ENCODE measurements at regions not wholly inside any gene's neighbourhood (a gene's known extent, or its start where the extent isn't known, plus 50 kb on each side); places are given as distances from the start of the nearest gene placed in this dataset.
A peak's percentile ranks its signal among the peaks of the same experiment; 100 is the strongest.

GRCh38 chr4:153116801-153117200 is 87.4 kb upstream of the TRIM2 start:
- Histone ChIP-seq H3K27me3 (no peaks in the 10 kb centered on the region), H3K4me1 (peaks cover 0 to 26% (median 5%) of the 10 kb centered on the region in 3 donors), H3K9me3 (no peaks in the 10 kb centered on the region), H3K36me3 (no peaks in the 10 kb centered on the region), H3K4me3 (no peak overlapping the region), H3K27ac (peak overlapping the region in 2 of 4 donors; percentile 65 to 76)
- ATAC-seq: no peak
- TF ChIP-seq EP300 (IDR thresholded peaks at IDR 0.05): no peak
- TF ChIP-seq POLR2AphosphoS5 (IDR thresholded peaks at IDR 0.05): no peak
- TF ChIP-seq POLR2A (IDR thresholded peaks at IDR 0.05): no peak
- TF ChIP-seq, protein P1, sequence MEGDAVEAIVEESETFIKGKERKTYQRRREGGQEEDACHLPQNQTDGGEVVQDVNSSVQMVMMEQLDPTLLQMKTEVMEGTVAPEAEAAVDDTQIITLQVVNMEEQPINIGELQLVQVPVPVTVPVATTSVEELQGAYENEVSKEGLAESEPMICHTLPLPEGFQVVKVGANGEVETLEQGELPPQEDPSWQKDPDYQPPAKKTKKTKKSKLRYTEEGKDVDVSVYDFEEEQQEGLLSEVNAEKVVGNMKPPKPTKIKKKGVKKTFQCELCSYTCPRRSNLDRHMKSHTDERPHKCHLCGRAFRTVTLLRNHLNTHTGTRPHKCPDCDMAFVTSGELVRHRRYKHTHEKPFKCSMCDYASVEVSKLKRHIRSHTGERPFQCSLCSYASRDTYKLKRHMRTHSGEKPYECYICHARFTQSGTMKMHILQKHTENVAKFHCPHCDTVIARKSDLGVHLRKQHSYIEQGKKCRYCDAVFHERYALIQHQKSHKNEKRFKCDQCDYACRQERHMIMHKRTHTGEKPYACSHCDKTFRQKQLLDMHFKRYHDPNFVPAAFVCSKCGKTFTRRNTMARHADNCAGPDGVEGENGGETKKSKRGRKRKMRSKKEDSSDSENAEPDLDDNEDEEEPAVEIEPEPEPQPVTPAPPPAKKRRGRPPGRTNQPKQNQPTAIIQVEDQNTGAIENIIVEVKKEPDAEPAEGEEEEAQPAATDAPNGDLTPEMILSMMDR (IDR thresholded peaks at IDR 0.05): no peak
- WGBS, 2 donors (ENCODE audit: low coverage in 1 of 2): 88% methylated on average over 1 of the region's 1 CpG; no CpG with 5 or more reads in 1 of the 2 donors

GRCh38 chr4:153117554-153117953 is 86.7 kb upstream of the TRIM2 start:
- H3K36me3 ChIP-seq: no peaks in the 10 kb centered on the region
- H3K9me3 ChIP-seq: no peaks in the 10 kb centered on the region
- TF ChIP-seq POLR2A (IDR thresholded peaks at IDR 0.05) (no peak), EP300 (IDR thresholded peaks at IDR 0.05) (no peak)
- TF ChIP-seq, protein P1 (IDR thresholded peaks at IDR 0.05): no peak
- H3K27me3 ChIP-seq: no peaks in the 10 kb centered on the region
- peaks cover 0 to 26% (median 5%) of the 10 kb centered on the region in 3 donors for H3K4me1 ChIP-seq
- no peak overlapping the region for H3K27ac ChIP-seq
- no peak overlapping the region for H3K4me3 ChIP-seq
- WGBS, 2 donors (ENCODE audit: low coverage in 1 of 2): 80 to 81% methylated on average over 4 to 5 of the region's 5 CpGs
- ATAC-seq: no peak

GRCh38 chr4:153119626-153120025 is 84.6 kb upstream of the TRIM2 start:
- no peaks in the 10 kb centered on the region for H3K36me3 ChIP-seq
- 89 to 100% methylated on average over 2 of the region's 2 CpGs for WGBS, 2 donors (ENCODE audit: low coverage in 1 of 2)

DNA sequence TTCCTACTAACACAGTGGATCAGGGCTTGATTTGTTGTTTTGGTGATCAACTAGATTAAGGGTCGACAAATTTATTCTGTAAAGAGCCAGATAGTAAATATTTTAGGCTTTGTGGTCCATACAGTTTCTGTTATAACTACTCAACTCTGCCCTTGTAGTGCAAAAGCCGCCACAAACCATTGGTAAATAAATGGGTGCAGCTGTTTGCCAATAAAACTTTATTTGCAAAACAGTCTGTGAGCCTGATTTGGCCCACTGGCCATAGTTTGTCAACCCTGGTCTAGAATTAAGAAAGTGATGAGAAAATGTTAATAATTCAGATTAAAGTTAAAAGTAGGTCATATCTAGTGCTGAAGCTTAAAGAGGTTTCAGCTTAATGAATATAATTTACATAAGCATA is 84.0 kb upstream of the TRIM2 start:
- H3K9me3 ChIP-seq: no peaks in the 10 kb centered on the region
- no peak for TF ChIP-seq POLR2AphosphoS5 (IDR thresholded peaks at IDR 0.05)
- no peak for TF ChIP-seq EP300 (IDR thresholded peaks at IDR 0.05)
- no peak for TF ChIP-seq POLR2A (IDR thresholded peaks at IDR 0.05)
- TF ChIP-seq, protein P1 (IDR thresholded peaks at IDR 0.05): no peak
- H3K27me3 ChIP-seq: no peaks in the 10 kb centered on the region
- 100% methylated on average over 1 to 2 of the region's 2 CpGs for WGBS, 2 donors (ENCODE audit: low coverage in 1 of 2)
- H3K4me1 ChIP-seq: peaks cover 0 to 20% (median 5%) of the 10 kb centered on the region in 3 donors
- H3K4me3 ChIP-seq: no peak overlapping the region
- H3K27ac ChIP-seq: no peak overlapping the region
- no peak for ATAC-seq
- no peaks in the 10 kb centered on the region for H3K36me3 ChIP-seq

More at GRCh38 chr4:153119626-153120025, 84.6 kb upstream of the TRIM2 start:
- Histone ChIP-seq H3K4me3 (no peak overlapping the region), H3K27ac (no peak overlapping the region), H3K9me3 (no peaks in the 10 kb centered on the region), H3K4me1 (peaks cover 0 to 26% (median 5%) of the 10 kb centered on the region in 3 donors), H3K27me3 (no peaks in the 10 kb centered on the region)
- no peak for ATAC-seq
- no peak for TF ChIP-seq POLR2AphosphoS5 (IDR thresholded peaks at IDR 0.05)
- no peak for TF ChIP-seq POLR2A (IDR thresholded peaks at IDR 0.05)
- TF ChIP-seq EP300 (IDR thresholded peaks at IDR 0.05): no peak
- TF ChIP-seq, protein P1 (IDR thresholded peaks at IDR 0.05): no peak

DNA sequence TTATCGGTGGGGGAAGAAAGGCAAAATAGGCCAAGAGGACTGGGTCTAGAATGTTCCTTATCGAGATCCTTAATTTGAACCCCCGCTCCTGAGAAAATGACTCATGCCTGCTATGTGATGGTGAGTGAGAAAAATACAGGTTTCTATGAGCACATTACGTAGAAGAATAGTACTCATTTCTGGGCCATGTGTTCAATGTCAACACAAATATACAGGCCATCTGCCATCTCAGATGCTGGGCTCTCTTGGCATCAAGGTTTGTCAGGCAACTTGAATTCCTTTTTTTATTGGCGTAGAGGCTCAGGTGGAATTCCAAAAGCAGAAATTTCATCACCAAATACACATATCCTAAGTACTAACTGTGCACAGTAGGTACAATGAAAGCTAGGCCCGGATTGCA is 81.4 kb upstream of the TRIM2 start:
- no peak for ATAC-seq
- H3K36me3 ChIP-seq: no peaks in the 10 kb centered on the region
- no peak overlapping the region for H3K4me3 ChIP-seq
- WGBS, 2 donors (ENCODE audit: low coverage in 1 of 2): 60 to 76% methylated on average over 5 to 6 of the region's 6 CpGs
- no peak overlapping the region for H3K27ac ChIP-seq
- H3K4me1 ChIP-seq: peaks cover 0 to 10% (median 0%) of the 10 kb centered on the region in 3 donors
- H3K27me3 ChIP-seq: no peaks in the 10 kb centered on the region
- no peaks in the 10 kb centered on the region for H3K9me3 ChIP-seq
- TF ChIP-seq POLR2AphosphoS5 (IDR thresholded peaks at IDR 0.05): no peak
